ENCODE measurements at regions not wholly inside any gene's neighbourhood (a gene's known extent, or its start where the extent isn't known, plus 50 kb on each side); places are given as distances from the start of the nearest gene placed in this dataset.

- Histone ChIP-seq H3K4me3 (no peak overlapping the region), H3K36me3 (no peaks in the 10 kb centered on the region), H3K27ac (no peak overlapping the region), H3K27me3 (no peaks in the 10 kb centered on the region), H3K9me3 (no peaks in the 10 kb centered on the region), H3K4me1 (no peaks in the 10 kb centered on the region)
- ATAC-seq (no peak), DNase-seq (no peak)
- in situ Hi-C loops (cut with MboI; ENCODE audit: low sequenced_read_pairs in 4 of 4): no loop called here
- intact Hi-C loops (cut with DNase I; ENCODE audit: low total_unique reads): no loop called here
- TF ChIP-seq CTCF (IDR thresholded peaks at IDR 0.05 in 4 of 5, conservative IDR thresholded peaks at IDR 0.05 in 1 of 5) (no peak), POLR2A (IDR thresholded peaks at IDR 0.05) (no peak)
Measured at GRCh38 chr5:107296572-107296971, 374.2 kb downstream of the EFNA5 start.

GRCh38 chr5:107295914-107296313 is 374.8 kb downstream of the EFNA5 start:
- H3K4me3 ChIP-seq: no peak overlapping the region
- H3K9me3 ChIP-seq: no peaks in the 10 kb centered on the region
- no peaks in the 10 kb centered on the region for H3K4me1 ChIP-seq
- no peak for ATAC-seq
- intact Hi-C loops (cut with DNase I; ENCODE audit: low total_unique reads): no loop called here
- TF ChIP-seq CTCF (IDR thresholded peaks at IDR 0.05 in 4 of 5, conservative IDR thresholded peaks at IDR 0.05 in 1 of 5) (no peak), POLR2A (IDR thresholded peaks at IDR 0.05) (no peak)
- H3K36me3 ChIP-seq: no peaks in the 10 kb centered on the region
- no peak for DNase-seq
- no peaks in the 10 kb centered on the region for H3K27me3 ChIP-seq
- no peak overlapping the region for H3K27ac ChIP-seq
- in situ Hi-C loops (cut with MboI; ENCODE audit: low sequenced_read_pairs in 4 of 4): no loop called here

- intact Hi-C loops (cut with DNase I; ENCODE audit: low total_unique reads): no loop called here
- DNase-seq: no peak
- H3K4me1 ChIP-seq: no peaks in the 10 kb centered on the region
- H3K36me3 ChIP-seq: no peaks in the 10 kb centered on the region
- H3K27ac ChIP-seq: no peak overlapping the region
- H3K27me3 ChIP-seq: no peaks in the 10 kb centered on the region
- no peak for ATAC-seq
- H3K9me3 ChIP-seq: no peaks in the 10 kb centered on the region
- TF ChIP-seq POLR2A (IDR thresholded peaks at IDR 0.05) (no peak), CTCF (IDR thresholded peaks at IDR 0.05 in 4 of 5, conservative IDR thresholded peaks at IDR 0.05 in 1 of 5) (no peak)
- H3K4me3 ChIP-seq: no peak overlapping the region
- in situ Hi-C loops (cut with MboI; ENCODE audit: low sequenced_read_pairs in 4 of 4): no loop called here
Measured at GRCh38 chr5:107294669-107295068, 376.1 kb downstream of the EFNA5 start.

- no peak for ATAC-seq
- H3K4me3 ChIP-seq: no peak overlapping the region
- no peak for DNase-seq
- intact Hi-C loops (cut with DNase I; ENCODE audit: low total_unique reads) (no loop called here), in situ Hi-C loops (cut with MboI; ENCODE audit: low sequenced_read_pairs in 4 of 4) (no loop called here)
- no peak overlapping the region for H3K27ac ChIP-seq
- TF ChIP-seq POLR2A (IDR thresholded peaks at IDR 0.05) (no peak), CTCF (IDR thresholded peaks at IDR 0.05 in 4 of 5, conservative IDR thresholded peaks at IDR 0.05 in 1 of 5) (no peak)
- no peaks in the 10 kb centered on the region for H3K4me1 ChIP-seq
- H3K9me3 ChIP-seq: no peaks in the 10 kb centered on the region
- no peaks in the 10 kb centered on the region for H3K27me3 ChIP-seq
- H3K36me3 ChIP-seq: no peaks in the 10 kb centered on the region
Measured at GRCh38 chr5:107294211-107294550, 376.6 kb downstream of the EFNA5 start.

GRCh38 chr5:107293541-107294210 is 377.1 kb downstream of the EFNA5 start:
- Histone ChIP-seq H3K4me1 (no peaks in the 10 kb centered on the region), H3K4me3 (no peak overlapping the region), H3K36me3 (no peaks in the 10 kb centered on the region), H3K9me3 (no peaks in the 10 kb centered on the region), H3K27ac (no peak overlapping the region), H3K27me3 (no peaks in the 10 kb centered on the region)
- intact Hi-C loops (cut with DNase I; ENCODE audit: low total_unique reads): no loop called here
- ATAC-seq: no peak
- in situ Hi-C loops (cut with MboI; ENCODE audit: low sequenced_read_pairs in 4 of 4): no loop called here
- TF ChIP-seq CTCF (IDR thresholded peaks at IDR 0.05 in 4 of 5, conservative IDR thresholded peaks at IDR 0.05 in 1 of 5): no peak
- TF ChIP-seq POLR2A (IDR thresholded peaks at IDR 0.05): no peak
- DNase-seq: no peak
